Erythroblast (primary cell): ENCODE measurements at regions not wholly inside any gene's neighbourhood (a gene's known extent, or its start where the extent isn't known, plus 50 kb on each side); places are given as distances from the start of the nearest gene placed in this dataset.

Source experiments
- GATA1 ChIP-seq: IDR thresholded peaks from 2 replicates; pipeline ENCODE4 v1.6.1; 2011; ENCODE audit warnings: low read depth, mild to moderate bottlenecking, control low read depth, low read length, moderate library complexity
- POLR2A ChIP-seq: IDR thresholded peaks from 2 replicates; pipeline ENCODE4 v1.6.1; 2011; ENCODE audit warnings: mild to moderate bottlenecking, low read length

DNA sequence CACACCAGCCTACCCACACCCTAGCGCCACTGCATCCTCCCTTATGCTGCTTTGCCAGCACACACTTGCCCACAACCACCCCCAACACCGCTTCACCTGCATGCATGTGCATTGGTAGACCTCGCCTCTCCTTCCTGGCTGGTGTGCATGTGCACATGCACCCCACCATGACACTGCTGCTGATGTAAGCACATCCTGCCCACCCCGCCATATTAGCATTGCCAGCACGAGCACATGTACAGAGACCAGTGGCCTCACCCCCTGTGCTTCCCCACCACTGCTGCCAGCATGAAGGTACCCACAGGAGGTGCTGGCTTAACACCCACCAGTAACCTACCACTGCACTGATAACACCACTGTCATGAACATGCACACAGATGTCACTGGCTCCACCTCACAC is 218.2 kb downstream of the SLCO4C1 start:
- TF ChIP-seq POLR2A (no peak), GATA1 (no peak)
